Neuronal stem cell (in vitro differentiated cells): ENCODE measurements at regions not wholly inside any gene's neighbourhood (a gene's known extent, or its start where the extent isn't known, plus 50 kb on each side); places are given as distances from the start of the nearest gene placed in this dataset.

Experiments used
- DNase-seq: peaks from one replicate; pipeline ENCODE4 v3.0.0-alpha.2; 2013; ENCODE audit warnings: low spot score
- H2AFZ ChIP-seq: one replicate; pipeline ENCODE4 v1.6.1; 2013; ENCODE audit warnings: mild to moderate bottlenecking, low read length, inconsistent platforms
- H2AK5ac ChIP-seq: 2 replicates; pipeline ENCODE4 v1.6.1; 2013; ENCODE audit warnings: low read depth, mild to moderate bottlenecking, inconsistent platforms, low read length, moderate library complexity, mixed read lengths
- H2BK120ac ChIP-seq: 2 replicates; pipeline ENCODE4 v1.6.1; 2013; ENCODE audit warnings: low read depth, mild to moderate bottlenecking, inconsistent platforms, low read length, moderate library complexity, mixed read lengths
- H2BK12ac ChIP-seq: one replicate; pipeline ENCODE4 v1.6.1; 2013; ENCODE audit warnings: low read length, inconsistent platforms
- H2BK15ac ChIP-seq: 2 replicates; pipeline ENCODE4 v1.6.1; 2013; ENCODE audit warnings: mild to moderate bottlenecking, low read length, inconsistent platforms, mixed read lengths
- H2BK5ac ChIP-seq: one replicate; pipeline ENCODE4 v1.6.1; 2013; ENCODE audit warnings: inconsistent platforms, mild to moderate bottlenecking, low read length, moderate library complexity
- H3K14ac ChIP-seq: one replicate; pipeline ENCODE4 v1.6.1; 2013; ENCODE audit warnings: low read length, inconsistent platforms
- H3K18ac ChIP-seq: 2 replicates; pipeline ENCODE4 v1.6.1; 2013; ENCODE audit warnings: low read length, inconsistent platforms
- H3K23ac ChIP-seq: 2 replicates; pipeline ENCODE4 v1.6.1; 2013; ENCODE audit warnings: low read depth, mild to moderate bottlenecking, mixed read lengths, low read length, inconsistent platforms; ENCODE audit not compliant: poor library complexity
- H3K27ac ChIP-seq: replicated peaks from 3 replicates; pipeline ENCODE4 v1.5.1; 2013; ENCODE audit warnings: low read length, inconsistent platforms
- H3K27me3 ChIP-seq, 3 experiments: 2 replicates each; pipeline ENCODE4 v1.6.1; 2013; ENCODE audit warnings: low read length in 3 of 3, mild to moderate bottlenecking in 2 of 3, inconsistent platforms in 1 of 3, low read depth in 1 of 3, mixed read lengths in 1 of 3, moderate library complexity in 1 of 3; ENCODE audit not compliant: control insufficient read depth in 3 of 3, insufficient read depth in 3 of 3
- H3K36me3 ChIP-seq, 2 donors: replicated peaks in 1 of 2; 2 replicates each; pipeline ENCODE4 v1.6.1; 2013; ENCODE audit warnings: low read length in 2 of 2; ENCODE audit not compliant: control insufficient read depth in 2 of 2, insufficient read depth in 2 of 2
- H3K4ac ChIP-seq: 2 replicates; pipeline ENCODE4 v1.6.1; 2013; ENCODE audit warnings: inconsistent platforms, mild to moderate bottlenecking, low read length, moderate library complexity
- H3K4me1 ChIP-seq, 2 donors: 1 replicate in 1 of 2; 2 replicates in 1 of 2; pipeline ENCODE4 v1.6.1; 2013; ENCODE audit warnings: low read length in 2 of 2, low read depth in 1 of 2; ENCODE audit not compliant: control insufficient read depth in 2 of 2, insufficient read depth in 1 of 2
- H3K4me2 ChIP-seq: one replicate; pipeline ENCODE4 v1.6.1; 2013; ENCODE audit warnings: mild to moderate bottlenecking, low read length, inconsistent platforms; ENCODE audit not compliant: insufficient read depth, poor library complexity, severe bottlenecking
- H3K4me3 ChIP-seq, 2 donors: 2 replicates each; pipeline ENCODE4 v1.5.1; 2013; ENCODE audit warnings: low read length in 2 of 2, mild to moderate bottlenecking in 2 of 2, inconsistent platforms in 1 of 2, moderate library complexity in 1 of 2
- H3K79me1 ChIP-seq: one replicate; pipeline ENCODE4 v1.6.1; 2013; ENCODE audit warnings: low read depth, mild to moderate bottlenecking, inconsistent platforms, low read length, moderate library complexity
- H3K9ac ChIP-seq: one replicate; pipeline ENCODE4 v1.6.1; 2013; ENCODE audit warnings: mild to moderate bottlenecking, low read depth, low read length, inconsistent platforms; ENCODE audit not compliant: poor library complexity
- H3K9me3 ChIP-seq, 2 donors: replicated peaks in 1 of 2; 2 replicates each; pipeline versions ENCODE3 to v1.6.1; 2013; ENCODE audit warnings: low read length in 2 of 2, mild to moderate bottlenecking in 2 of 2, inconsistent platforms in 1 of 2, low read depth in 1 of 2, mixed read lengths in 1 of 2, moderate library complexity in 1 of 2; ENCODE audit not compliant: control insufficient read depth in 2 of 2, insufficient read depth in 1 of 2
- H4K8ac ChIP-seq: one replicate; pipeline ENCODE4 v1.6.1; 2013; ENCODE audit warnings: low read depth, mild to moderate bottlenecking, inconsistent platforms, low read length, moderate library complexity
- H4K91ac ChIP-seq: one replicate; pipeline ENCODE4 v1.6.1; 2013; ENCODE audit warnings: low read length, low read depth, mild to moderate bottlenecking, inconsistent platforms; ENCODE audit not compliant: poor library complexity
- WGBS, 2 donors: extraction: QIAGEN DNeasy Blood & Tissue Kit; methylation state at CpG; one replicate each; pipeline ENCODE4 v1.1.7; 2013; ENCODE audit warnings: missing lambda C conversion rate in 2 of 2, mixed read lengths in 1 of 2; ENCODE audit not compliant: insufficient read length in 2 of 2, insufficient replicate concordance in 1 of 2; ENCODE audit errors: extremely low coverage in 2 of 2; 5-methylcytosine and 5-hydroxymethylcytosine counted together

GRCh38 chr18:61076986-61077385 lies 256.2 kb upstream of the CDH20 start:
- no peak overlapping the region for H2AFZ ChIP-seq
- H2BK12ac ChIP-seq = no peak overlapping the region
- no peak overlapping the region for H2AK5ac ChIP-seq
- no peak overlapping the region for H3K4ac ChIP-seq
- no peak overlapping the region for H2BK15ac ChIP-seq
- H3K23ac ChIP-seq = no peak overlapping the region
- H3K9me3 ChIP-seq = no peaks in the 10 kb centered on the region
- no peak overlapping the region for H3K27ac ChIP-seq
- no peaks in the 10 kb centered on the region for H3K27me3 ChIP-seq
- no CpG with 5 or more reads among the region's 2 CpGs for whole genome bisulfite sequencing, 2 donors
- no peak for DNase-seq
- no peak overlapping the region for H4K8ac ChIP-seq
- H3K36me3 ChIP-seq = no peaks in the 10 kb centered on the region
- H3K9ac ChIP-seq = no peak overlapping the region
- H2BK5ac ChIP-seq = no peak overlapping the region
- no peak overlapping the region for H3K18ac ChIP-seq
- H4K91ac ChIP-seq = no peak overlapping the region
- H3K79me1 ChIP-seq = no peaks in the 10 kb centered on the region
- no peak overlapping the region for H3K4me2 ChIP-seq
- H3K4me1 ChIP-seq = no peaks in the 10 kb centered on the region
- no peak overlapping the region for H2BK120ac ChIP-seq
- H3K4me3 ChIP-seq = no peak overlapping the region
- no peak overlapping the region for H3K14ac ChIP-seq

GRCh38 chr18:61079714-61080113 lies 253.5 kb upstream of the CDH20 start:
- Histone ChIP-seq H3K4me1 (no peaks in the 10 kb centered on the region), H3K4me2 (no peak overlapping the region), H3K79me1 (no peaks in the 10 kb centered on the region), H3K4ac (no peak overlapping the region), H3K27me3 (no peaks in the 10 kb centered on the region), H3K4me3 (no peak overlapping the region), H3K23ac (no peak overlapping the region), H2BK15ac (no peak overlapping the region), H2BK120ac (no peak overlapping the region), H3K9me3 (no peaks in the 10 kb centered on the region), H3K14ac (no peak overlapping the region), H4K8ac (no peak overlapping the region), H3K9ac (no peak overlapping the region), H2BK5ac (no peak overlapping the region), H2AK5ac (no peak overlapping the region), H3K27ac (no peak overlapping the region), H4K91ac (no peak overlapping the region), H3K18ac (no peak overlapping the region), H3K36me3 (no peaks in the 10 kb centered on the region), H2BK12ac (no peak overlapping the region), H2AFZ (no peak overlapping the region)
- no peak for DNase-seq
- no CpG with 5 or more reads among the region's 3 CpGs for WGBS, 2 donors

- no CpG with 5 or more reads among the region's 3 CpGs for WGBS, 2 donors
- no peaks in the 10 kb centered on the region for H3K36me3 ChIP-seq
- DNase-seq = no peak
These were observed 252.2 kb upstream of the CDH20 start for GRCh38 chr18:61080954-61081528.

GRCh38 chr18:61082976-61083630 lies 250.1 kb upstream of the CDH20 start:
- Histone ChIP-seq H2BK15ac (no peak overlapping the region), H3K23ac (no peak overlapping the region), H2BK120ac (no peak overlapping the region), H3K18ac (no peak overlapping the region), H3K9me3 (no peaks in the 10 kb centered on the region), H3K79me1 (no peaks in the 10 kb centered on the region), H3K27ac (no peak overlapping the region), H4K91ac (no peak overlapping the region), H3K9ac (no peak overlapping the region), H3K36me3 (no peaks in the 10 kb centered on the region), H3K27me3 (no peaks in the 10 kb centered on the region), H2BK12ac (no peak overlapping the region), H3K4me3 (no peak overlapping the region), H3K14ac (no peak overlapping the region), H3K4ac (no peak overlapping the region), H3K4me1 (no peaks in the 10 kb centered on the region), H2AFZ (no peak overlapping the region), H2BK5ac (no peak overlapping the region), H4K8ac (no peak overlapping the region), H2AK5ac (no peak overlapping the region), H3K4me2 (no peak overlapping the region)
- WGBS, 2 donors = no CpG with 5 or more reads among the region's 2 CpGs
- DNase-seq = no peak

More at GRCh38 chr18:61080954-61081528, 252.2 kb upstream of the CDH20 start:
- Histone ChIP-seq H4K91ac (no peak overlapping the region), H3K23ac (no peak overlapping the region), H3K4me1 (no peaks in the 10 kb centered on the region), H2BK15ac (no peak overlapping the region), H4K8ac (no peak overlapping the region), H3K4me2 (no peak overlapping the region), H2BK5ac (no peak overlapping the region), H3K27me3 (no peaks in the 10 kb centered on the region), H3K9me3 (no peaks in the 10 kb centered on the region), H2BK120ac (no peak overlapping the region), H3K27ac (no peak overlapping the region), H3K79me1 (no peaks in the 10 kb centered on the region), H2AK5ac (no peak overlapping the region), H3K4ac (no peak overlapping the region), H3K9ac (no peak overlapping the region), H3K14ac (no peak overlapping the region), H3K18ac (no peak overlapping the region), H2BK12ac (no peak overlapping the region), H3K4me3 (no peak overlapping the region), H2AFZ (no peak overlapping the region)
